GDM1 (cell line): ENCODE measurements at regions not wholly inside any gene's neighbourhood (a gene's known extent, or its start where the extent isn't known, plus 50 kb on each side); places are given as distances from the start of the nearest gene placed in this dataset.

ENCODE experiments used
- DNase-seq: peaks from one replicate; lab custom pipeline; 2025; lab: John Stamatoyannopoulos, UW

GRCh38 chr4:140281828-140282552 is 91.5 kb upstream of the SCOC start:
- DNase-seq: no peak

DNA sequence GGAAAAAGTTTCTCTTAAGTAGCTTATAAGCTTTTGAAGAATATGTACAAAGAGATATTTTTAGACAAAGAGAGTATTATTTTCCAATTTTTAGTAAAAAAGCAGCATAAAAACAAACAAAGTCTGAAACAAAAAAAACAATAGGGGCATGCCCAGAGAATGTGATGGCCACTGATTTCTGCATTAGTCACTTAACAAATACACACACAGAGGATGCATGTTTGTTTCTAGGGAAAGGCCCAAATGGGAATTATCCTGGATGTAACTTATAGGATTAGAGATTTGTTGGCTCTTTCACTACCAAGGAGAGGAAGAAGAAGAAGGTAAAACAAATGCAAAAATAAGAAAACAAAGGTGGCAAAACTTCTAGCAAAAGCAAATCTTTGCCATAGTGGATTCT is 95.9 kb upstream of the SCOC start:
- no peak for DNase-seq

- no peak for DNase-seq
Observed at GRCh38 chr4:140271553-140271952, 101.9 kb upstream of the SCOC start.

DNA sequence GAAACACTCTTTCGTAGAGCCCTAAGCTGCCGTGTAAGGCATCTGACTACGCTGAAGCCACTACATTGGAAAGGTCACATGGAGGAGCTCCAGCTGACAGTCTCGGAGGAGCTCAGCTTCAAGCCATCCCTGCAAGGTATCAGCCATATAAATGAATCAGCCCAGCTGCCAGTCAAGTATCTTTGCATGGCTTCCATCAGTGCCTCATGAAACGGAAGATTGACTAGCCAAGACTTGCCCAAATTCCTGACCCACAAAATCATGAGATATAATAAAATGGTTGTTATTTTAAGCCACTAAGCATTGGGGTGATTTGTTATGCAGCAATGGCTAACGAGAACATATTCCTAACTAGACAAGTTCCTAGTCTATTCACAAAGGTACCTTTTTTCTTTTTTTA is 104.1 kb upstream of the SCOC start:
- DNase-seq: no peak

GRCh38 chr4:140268186-140268841 is 105.1 kb upstream of the SCOC start:
- DNase-seq: no peak

GRCh38 chr4:140267576-140267975 is 105.9 kb upstream of the SCOC start:
- no peak for DNase-seq

DNA sequence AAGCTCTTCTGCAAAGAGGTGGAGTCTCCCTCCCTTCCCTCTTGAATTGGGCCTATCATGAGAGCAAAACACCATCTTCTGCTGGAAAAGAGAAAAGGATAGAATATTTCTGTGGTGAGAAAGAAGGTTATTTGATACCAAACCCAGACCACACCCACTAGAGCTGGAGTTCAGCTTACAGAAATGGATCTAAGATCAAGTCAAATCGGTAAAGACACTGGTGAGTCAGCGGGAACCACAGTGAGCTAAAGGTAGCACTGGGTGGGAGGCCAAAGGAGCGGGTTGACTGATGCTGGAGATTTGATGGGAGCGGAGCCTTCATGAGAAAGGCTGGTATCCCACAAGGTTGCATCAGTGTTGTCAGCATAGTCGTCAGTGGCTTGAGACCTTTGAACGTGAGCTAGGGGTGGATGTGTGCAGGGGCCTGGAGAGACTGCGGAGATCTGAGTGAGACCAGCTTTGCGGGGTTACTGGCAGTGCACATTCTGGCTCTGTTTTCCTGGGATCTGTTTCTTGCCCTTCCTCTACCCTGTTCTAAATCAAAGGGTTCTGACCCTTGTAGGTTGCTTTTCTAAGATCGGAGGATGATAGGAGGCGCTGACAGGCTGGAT is 106.4 kb upstream of the SCOC start:
- DNase-seq: no peak

GRCh38 chr4:140260227-140260626 is 106.2 kb upstream of the MAML3 start:
- no peak for DNase-seq

DNA sequence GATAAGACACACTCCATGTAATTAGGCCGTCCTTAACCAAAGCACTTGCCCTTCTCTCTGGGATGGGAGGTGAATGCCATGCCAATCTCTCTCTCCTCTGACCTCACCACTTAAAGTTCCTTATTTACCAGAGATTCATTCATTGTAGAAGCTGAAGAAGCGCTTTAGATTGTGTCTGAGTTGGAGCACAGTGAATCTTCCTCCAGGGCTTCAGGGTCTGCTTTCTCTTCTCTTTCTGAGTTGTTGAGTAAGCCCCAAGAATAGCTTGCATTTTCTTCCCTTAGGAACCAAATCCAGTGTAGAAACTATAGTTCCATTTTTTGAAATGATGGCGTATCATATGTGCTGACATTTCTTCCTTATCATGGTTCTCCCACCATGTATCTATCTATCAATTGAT is 104.5 kb upstream of the MAML3 start:
- DNase-seq: no peak

GRCh38 chr4:140257461-140258305 is 103.7 kb upstream of the MAML3 start:
- DNase-seq: no peak

DNA sequence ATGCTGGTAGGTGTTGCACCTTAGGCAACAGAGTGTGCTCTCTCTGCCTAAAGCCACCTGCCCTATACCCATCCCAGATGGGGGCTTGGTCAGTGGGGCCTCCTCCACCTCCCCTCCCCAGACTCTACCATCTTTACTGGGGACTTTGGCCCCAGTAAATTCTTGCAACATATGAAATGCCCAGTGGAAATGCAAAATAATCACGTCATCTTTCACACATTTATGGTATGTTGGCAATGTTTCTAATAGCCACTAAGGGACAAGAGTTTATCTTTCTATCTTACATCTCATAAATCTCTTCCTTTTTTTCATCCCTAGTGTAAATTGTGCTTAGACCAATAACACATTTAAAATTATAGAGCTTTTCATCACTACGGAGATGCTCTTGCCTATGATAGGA is 103.0 kb upstream of the MAML3 start:
- no peak for DNase-seq

DNA sequence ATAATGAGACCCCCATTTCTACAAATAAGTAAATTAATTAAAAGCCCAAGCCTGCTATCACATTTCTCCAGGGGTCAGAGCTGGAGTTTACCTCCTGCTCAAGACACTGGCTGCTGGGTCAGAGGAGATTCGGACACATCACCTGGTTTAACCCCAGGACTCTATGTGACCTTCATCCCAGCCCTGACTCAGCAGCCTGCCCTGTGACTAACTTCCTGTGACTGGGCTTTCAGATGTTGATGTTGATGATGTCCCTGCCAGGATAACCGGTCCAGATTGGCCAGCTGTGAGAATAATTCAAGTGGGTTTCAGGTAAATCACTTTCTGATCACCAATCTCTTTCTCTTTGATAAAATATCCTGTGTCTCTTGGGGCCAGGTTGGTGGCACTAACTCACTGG is 102.4 kb upstream of the MAML3 start:
- no peak for DNase-seq

DNA sequence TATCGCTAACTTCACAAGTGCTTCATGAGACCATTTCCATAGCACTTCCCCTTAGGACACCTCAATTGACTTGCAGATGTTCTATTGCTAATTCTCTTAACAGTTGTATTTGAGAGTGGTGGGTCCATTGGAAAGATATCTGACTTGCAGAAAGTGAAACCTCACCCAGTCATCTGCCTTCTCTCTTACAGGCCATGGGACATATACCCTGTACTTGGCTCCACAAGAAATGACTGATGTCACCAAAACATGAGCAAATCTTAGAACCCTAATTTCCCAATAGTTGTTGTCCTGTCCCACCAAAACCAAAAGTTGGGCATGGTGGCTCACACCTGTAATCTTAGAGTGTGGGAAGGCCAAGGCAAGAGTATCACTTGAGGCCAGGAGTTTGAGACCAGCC is 101.9 kb upstream of the MAML3 start:
- DNase-seq: no peak

- DNase-seq: no peak
Observed at GRCh38 chr4:140255467-140255866, 101.5 kb upstream of the MAML3 start.

GRCh38 chr4:140254651-140255299 is 100.8 kb upstream of the MAML3 start:
- DNase-seq: no peak

DNA sequence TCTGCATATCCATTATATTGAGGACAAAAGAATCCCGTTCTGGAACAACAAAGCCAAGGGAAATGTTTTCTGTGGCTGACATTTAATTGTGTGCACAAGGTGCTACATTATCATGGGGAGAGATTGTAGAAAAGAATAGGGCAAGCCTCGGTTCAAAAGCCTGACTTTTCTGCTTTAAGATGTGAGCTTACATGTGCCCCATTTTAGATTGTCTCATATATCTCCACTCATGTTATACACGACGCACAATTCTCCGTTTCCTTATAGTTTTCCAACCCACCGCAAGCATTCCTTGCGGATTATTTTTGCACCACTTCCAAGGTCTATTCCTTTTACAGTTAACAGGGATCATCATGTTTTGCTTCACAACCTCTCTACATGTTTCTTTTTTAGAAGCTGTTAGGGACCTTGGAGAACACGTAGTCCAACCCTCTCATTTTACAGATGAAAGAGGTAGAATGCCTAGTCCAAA is 99.6 kb upstream of the MAML3 start:
- no peak for DNase-seq

DNA sequence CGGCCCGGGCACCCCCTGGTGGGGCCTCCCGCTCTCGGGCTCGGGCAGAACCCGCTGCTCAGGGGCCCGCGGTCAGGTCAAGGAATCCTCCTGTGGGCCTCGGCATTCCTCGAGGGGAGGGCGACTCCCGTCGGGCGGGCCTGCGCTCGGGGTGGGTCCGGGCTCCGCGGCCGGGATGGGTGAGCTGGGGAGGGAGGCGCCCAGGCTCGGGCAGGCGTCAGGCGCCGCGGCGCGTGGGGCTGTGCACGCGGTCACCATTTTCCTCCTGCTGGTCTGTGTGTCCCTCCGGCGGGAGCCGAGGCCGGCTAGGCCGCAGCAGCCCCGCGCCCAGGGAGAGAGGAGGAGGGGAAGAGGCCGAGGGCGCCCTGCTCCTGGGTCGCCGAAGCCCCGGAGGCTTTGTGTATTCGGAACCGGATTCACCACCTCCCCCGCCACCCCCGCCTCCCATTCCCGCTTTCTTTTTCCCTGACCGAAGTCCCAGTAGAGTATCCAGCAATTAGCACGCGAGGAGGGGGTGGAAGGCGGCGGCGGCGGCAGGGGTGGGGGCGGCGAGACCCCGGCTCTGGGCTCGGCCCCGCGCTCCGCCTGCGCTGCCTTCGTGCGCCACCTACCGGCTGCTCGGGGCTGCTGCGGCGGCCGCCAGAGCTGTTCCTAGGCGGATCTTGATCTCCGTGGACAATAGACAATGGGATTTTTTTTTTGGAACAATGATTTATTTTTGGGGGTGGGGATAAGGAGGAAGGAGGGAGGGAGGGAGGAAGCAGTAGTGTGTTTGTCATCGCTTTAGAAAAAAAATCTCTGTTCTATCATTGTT is 99.0 kb upstream of the MAML3 start:
- peak; percentile 66 for DNase-seq

- no peak for DNase-seq
Observed at GRCh38 chr4:140252141-140252741, 98.3 kb upstream of the MAML3 start.

GRCh38 chr4:140251571-140251970 is 97.6 kb upstream of the MAML3 start:
- DNase-seq: no peak

- no peak for DNase-seq
Observed at GRCh38 chr4:140250989-140251552, 97.1 kb upstream of the MAML3 start.
